Activated naive CD4-positive, alpha-beta T cell treated with anti-CD3 and anti-CD28 coated beads, Interleukin-2, amount 10 ng/mL, durations not matched to agents 7 days and 5 days (primary cell): ENCODE measurements at regions not wholly inside any gene's neighbourhood (a gene's known extent, or its start where the extent isn't known, plus 50 kb on each side); places are given as distances from the start of the nearest gene placed in this dataset.

Experiments used
- CTCF ChIA-PET: fragments of 350-600 bp; sonication (Branson Sonifier 250); formaldehyde crosslinking; loops from one replicate; lab custom pipeline; 2021; ENCODE audit warnings: antibody characterized with exemption; lab: Charles Lee
- DNase-seq: peaks from one replicate; pipeline ENCODE4 v3.0.0-alpha.2; 2020
- H3K27ac Mint-ChIP-seq: one replicate; pipeline ENCODE4 v1.8.0; 2021; ENCODE audit warnings: mild to moderate bottlenecking, moderate library complexity, mixed read lengths
- H3K27me3 Mint-ChIP-seq: one replicate; pipeline ENCODE4 v1.8.0; 2021; ENCODE audit warnings: mild to moderate bottlenecking, mixed read lengths
- H3K36me3 Mint-ChIP-seq: one replicate; pipeline ENCODE4 v1.8.0; 2021; ENCODE audit warnings: mixed read lengths
- H3K4me1 Mint-ChIP-seq: one replicate; pipeline ENCODE4 v1.8.0; 2021; ENCODE audit warnings: mixed read lengths
- H3K4me3 Mint-ChIP-seq: one replicate; pipeline ENCODE4 v1.8.0; 2021; ENCODE audit warnings: mild to moderate bottlenecking, moderate library complexity, mixed read lengths
- H3K9me3 Mint-ChIP-seq: one replicate; pipeline ENCODE4 v1.8.0; 2021; ENCODE audit warnings: mixed read lengths

- no peak for DNase-seq
These were observed 448.7 kb upstream of the MIR17HG start for GRCh38 chr13:90898811-90899210.

GRCh38 chr13:90899416-90899815 is 448.1 kb upstream of the MIR17HG start:
- no peak overlapping the region for H3K4me3 Mint-ChIP-seq
- H3K36me3 Mint-ChIP-seq = no peaks in the 10 kb centered on the region
- no peaks in the 10 kb centered on the region for H3K27me3 Mint-ChIP-seq
- no peaks in the 10 kb centered on the region for H3K9me3 Mint-ChIP-seq
- DNase-seq = no peak
- H3K4me1 Mint-ChIP-seq = no peaks in the 10 kb centered on the region
- CTCF ChIA-PET = no interaction called here
- no peak overlapping the region for H3K27ac Mint-ChIP-seq

More at GRCh38 chr13:90898811-90899210, 448.7 kb upstream of the MIR17HG start:
- Mint-ChIP-seq H3K4me1 (no peaks in the 10 kb centered on the region), H3K9me3 (no peaks in the 10 kb centered on the region), H3K27ac (no peak overlapping the region), H3K36me3 (no peaks in the 10 kb centered on the region), H3K27me3 (no peaks in the 10 kb centered on the region), H3K4me3 (no peak overlapping the region)
- CTCF ChIA-PET = no interaction called here

GRCh38 chr13:90902255-90902654 is 445.2 kb upstream of the MIR17HG start:
- Mint-ChIP-seq H3K36me3 (no peaks in the 10 kb centered on the region), H3K27me3 (no peaks in the 10 kb centered on the region), H3K4me1 (no peaks in the 10 kb centered on the region), H3K9me3 (peaks cover 4% of the 10 kb centered on the region), H3K4me3 (no peak overlapping the region), H3K27ac (no peak overlapping the region)
- CTCF ChIA-PET = no interaction called here
- no peak for DNase-seq

- CTCF ChIA-PET = no interaction called here
- DNase-seq = no peak
- Mint-ChIP-seq H3K27me3 (no peaks in the 10 kb centered on the region), H3K4me1 (no peaks in the 10 kb centered on the region), H3K9me3 (peaks cover 4% of the 10 kb centered on the region), H3K36me3 (no peaks in the 10 kb centered on the region), H3K4me3 (no peak overlapping the region), H3K27ac (no peak overlapping the region)
These were observed 440.9 kb upstream of the MIR17HG start for GRCh38 chr13:90906554-90906953.

GRCh38 chr13:90908792-90909191 is 438.7 kb upstream of the MIR17HG start:
- H3K27me3 Mint-ChIP-seq = no peaks in the 10 kb centered on the region
- no peaks in the 10 kb centered on the region for H3K4me1 Mint-ChIP-seq
- CTCF ChIA-PET = no interaction called here

GRCh38 chr13:90910018-90910639 is 437.4 kb upstream of the MIR17HG start:
- Mint-ChIP-seq H3K27me3 (no peaks in the 10 kb centered on the region), H3K4me1 (no peaks in the 10 kb centered on the region), H3K4me3 (no peak overlapping the region), H3K9me3 (peaks cover 4% of the 10 kb centered on the region), H3K27ac (no peak overlapping the region), H3K36me3 (no peaks in the 10 kb centered on the region)
- CTCF ChIA-PET = no interaction called here
- DNase-seq = no peak

More at GRCh38 chr13:90908792-90909191, 438.7 kb upstream of the MIR17HG start:
- H3K9me3 Mint-ChIP-seq = peaks cover 4% of the 10 kb centered on the region
- no peaks in the 10 kb centered on the region for H3K36me3 Mint-ChIP-seq
- H3K4me3 Mint-ChIP-seq = no peak overlapping the region
- no peak overlapping the region for H3K27ac Mint-ChIP-seq
- DNase-seq = no peak

- Mint-ChIP-seq H3K4me3 (no peak overlapping the region), H3K36me3 (no peaks in the 10 kb centered on the region), H3K9me3 (no peaks in the 10 kb centered on the region), H3K27ac (no peak overlapping the region), H3K4me1 (no peaks in the 10 kb centered on the region), H3K27me3 (no peaks in the 10 kb centered on the region)
- CTCF ChIA-PET = no interaction called here
- no peak for DNase-seq
These were observed 435.2 kb upstream of the MIR17HG start for GRCh38 chr13:90912247-90912646.

GRCh38 chr13:90918536-90918935 is 429.0 kb upstream of the MIR17HG start:
- Mint-ChIP-seq H3K4me3 (no peak overlapping the region), H3K27ac (no peak overlapping the region), H3K36me3 (no peaks in the 10 kb centered on the region), H3K4me1 (no peaks in the 10 kb centered on the region), H3K27me3 (no peaks in the 10 kb centered on the region), H3K9me3 (peaks cover 2% of the 10 kb centered on the region)
- CTCF ChIA-PET = no interaction called here
- no peak for DNase-seq

- no peaks in the 10 kb centered on the region for H3K4me1 Mint-ChIP-seq
- no peak overlapping the region for H3K4me3 Mint-ChIP-seq
- no peaks in the 10 kb centered on the region for H3K27me3 Mint-ChIP-seq
- H3K9me3 Mint-ChIP-seq = peaks cover 2% of the 10 kb centered on the region
- H3K36me3 Mint-ChIP-seq = no peaks in the 10 kb centered on the region
- no peak for DNase-seq
- H3K27ac Mint-ChIP-seq = no peak overlapping the region
- CTCF ChIA-PET = no interaction called here
These were observed 428.3 kb upstream of the MIR17HG start for GRCh38 chr13:90919153-90919552.

- Mint-ChIP-seq H3K4me1 (no peaks in the 10 kb centered on the region), H3K27ac (no peak overlapping the region), H3K27me3 (no peaks in the 10 kb centered on the region), H3K9me3 (peaks cover 6% of the 10 kb centered on the region), H3K4me3 (no peak overlapping the region), H3K36me3 (no peaks in the 10 kb centered on the region)
- CTCF ChIA-PET = no interaction called here
- DNase-seq = no peak
These were observed 421.0 kb upstream of the MIR17HG start for GRCh38 chr13:90926459-90926858.

- Mint-ChIP-seq H3K27me3 (no peaks in the 10 kb centered on the region), H3K9me3 (peaks cover 9% of the 10 kb centered on the region), H3K27ac (no peak overlapping the region), H3K4me1 (no peaks in the 10 kb centered on the region), H3K4me3 (no peak overlapping the region), H3K36me3 (no peaks in the 10 kb centered on the region)
- no peak for DNase-seq
- CTCF ChIA-PET = no interaction called here
These were observed 419.4 kb upstream of the MIR17HG start for GRCh38 chr13:90928109-90928508.

GRCh38 chr13:90933097-90933826 is 414.2 kb upstream of the MIR17HG start:
- Mint-ChIP-seq H3K4me3 (no peak overlapping the region), H3K27me3 (no peaks in the 10 kb centered on the region), H3K36me3 (no peaks in the 10 kb centered on the region), H3K27ac (no peak overlapping the region), H3K9me3 (peaks cover 10% of the 10 kb centered on the region), H3K4me1 (no peaks in the 10 kb centered on the region)
- DNase-seq = no peak
- CTCF ChIA-PET = no interaction called here

- no peak for DNase-seq
- H3K27me3 Mint-ChIP-seq = no peaks in the 10 kb centered on the region
- no peak overlapping the region for H3K4me3 Mint-ChIP-seq
- peaks cover 7% of the 10 kb centered on the region for H3K9me3 Mint-ChIP-seq
- CTCF ChIA-PET = no interaction called here
- H3K36me3 Mint-ChIP-seq = no peaks in the 10 kb centered on the region
- H3K4me1 Mint-ChIP-seq = no peaks in the 10 kb centered on the region
- no peak overlapping the region for H3K27ac Mint-ChIP-seq
These were observed 412.7 kb upstream of the MIR17HG start for GRCh38 chr13:90934741-90935140.

GRCh38 chr13:90938848-90939247 is 408.6 kb upstream of the MIR17HG start:
- no peak for DNase-seq
- H3K4me3 Mint-ChIP-seq = no peak overlapping the region
- no peaks in the 10 kb centered on the region for H3K4me1 Mint-ChIP-seq
- H3K36me3 Mint-ChIP-seq = no peaks in the 10 kb centered on the region
- H3K27me3 Mint-ChIP-seq = no peaks in the 10 kb centered on the region
- H3K9me3 Mint-ChIP-seq = no peaks in the 10 kb centered on the region
- CTCF ChIA-PET = no interaction called here
- no peak overlapping the region for H3K27ac Mint-ChIP-seq

GRCh38 chr13:90943946-90944345 is 403.5 kb upstream of the MIR17HG start:
- no peaks in the 10 kb centered on the region for H3K27me3 Mint-ChIP-seq
- no peak overlapping the region for H3K27ac Mint-ChIP-seq
- no peak overlapping the region for H3K4me3 Mint-ChIP-seq
- peaks cover 3% of the 10 kb centered on the region for H3K9me3 Mint-ChIP-seq
- no peak for DNase-seq
- H3K36me3 Mint-ChIP-seq = no peaks in the 10 kb centered on the region
- CTCF ChIA-PET = no interaction called here
- no peaks in the 10 kb centered on the region for H3K4me1 Mint-ChIP-seq
